PFSK-1 (cell line): ENCODE measurements at regions not wholly inside any gene's neighbourhood (a gene's known extent, or its start where the extent isn't known, plus 50 kb on each side); places are given as distances from the start of the nearest gene placed in this dataset.

Experiments
- FOXP2 ChIP-seq: optimal IDR thresholded peaks from 2 replicates; pipeline ENCODE3; 2011; ENCODE audit warnings: borderline replicate concordance, control low read depth, inconsistent platforms; ENCODE audit not compliant: insufficient read depth; ENCODE audit errors: extremely low read length, extremely low read depth
- POLR2AphosphoS5 ChIP-seq: IDR thresholded peaks from 2 replicates; pipeline ENCODE4 v1.6.1; 2012; ENCODE audit warnings: low read depth, mild to moderate bottlenecking, control low read depth, low read length, moderate library complexity
- SIN3A ChIP-seq: IDR thresholded peaks from 2 replicates; pipeline ENCODE4 v1.6.1; 2012; ENCODE audit warnings: mild to moderate bottlenecking, low read length, moderate library complexity, borderline replicate concordance; ENCODE audit not compliant: insufficient read depth
- TAF1 ChIP-seq: IDR thresholded peaks from 2 replicates; pipeline ENCODE4 v1.6.1; 2012; ENCODE audit warnings: low read length, control low read depth, borderline replicate concordance; ENCODE audit not compliant: insufficient read depth
- TF ChIP-seq, protein P1 (sequence below), 2 experiments: IDR thresholded peaks; 2 replicates each; pipeline versions ENCODE4 v1.6.1 to v1.8.0; 2011 to 2012; ENCODE audit warnings: low read depth in 2 of 2, low read length in 2 of 2, control low read depth in 1 of 2, inconsistent platforms in 1 of 2, mild to moderate bottlenecking in 1 of 2, moderate library complexity in 1 of 2; ENCODE audit not compliant: insufficient read depth in 1 of 2

DNA sequence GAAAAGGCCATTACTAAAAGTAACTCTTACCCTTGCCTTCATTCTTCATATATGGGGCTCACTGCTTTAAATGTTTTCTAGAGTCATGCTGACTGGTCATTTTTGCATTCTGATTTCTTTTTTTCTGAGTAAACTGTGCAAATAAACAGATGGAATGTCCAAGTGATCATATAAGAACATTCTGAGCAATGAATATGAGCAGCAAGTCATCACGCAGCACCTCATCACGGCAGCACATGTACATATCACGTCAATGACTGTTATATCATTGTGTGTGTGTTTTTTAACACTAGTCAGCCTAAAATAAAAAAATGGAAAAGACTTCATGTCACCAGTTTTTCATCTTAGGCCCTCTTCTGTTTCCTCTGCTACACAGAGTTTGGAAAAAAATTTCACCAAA, 490.0 kb upstream of the ZFHX3 start:
- TF ChIP-seq SIN3A (no peak), FOXP2 (no peak), TAF1 (no peak), POLR2AphosphoS5 (no peak)
- TF ChIP-seq, protein P1, sequence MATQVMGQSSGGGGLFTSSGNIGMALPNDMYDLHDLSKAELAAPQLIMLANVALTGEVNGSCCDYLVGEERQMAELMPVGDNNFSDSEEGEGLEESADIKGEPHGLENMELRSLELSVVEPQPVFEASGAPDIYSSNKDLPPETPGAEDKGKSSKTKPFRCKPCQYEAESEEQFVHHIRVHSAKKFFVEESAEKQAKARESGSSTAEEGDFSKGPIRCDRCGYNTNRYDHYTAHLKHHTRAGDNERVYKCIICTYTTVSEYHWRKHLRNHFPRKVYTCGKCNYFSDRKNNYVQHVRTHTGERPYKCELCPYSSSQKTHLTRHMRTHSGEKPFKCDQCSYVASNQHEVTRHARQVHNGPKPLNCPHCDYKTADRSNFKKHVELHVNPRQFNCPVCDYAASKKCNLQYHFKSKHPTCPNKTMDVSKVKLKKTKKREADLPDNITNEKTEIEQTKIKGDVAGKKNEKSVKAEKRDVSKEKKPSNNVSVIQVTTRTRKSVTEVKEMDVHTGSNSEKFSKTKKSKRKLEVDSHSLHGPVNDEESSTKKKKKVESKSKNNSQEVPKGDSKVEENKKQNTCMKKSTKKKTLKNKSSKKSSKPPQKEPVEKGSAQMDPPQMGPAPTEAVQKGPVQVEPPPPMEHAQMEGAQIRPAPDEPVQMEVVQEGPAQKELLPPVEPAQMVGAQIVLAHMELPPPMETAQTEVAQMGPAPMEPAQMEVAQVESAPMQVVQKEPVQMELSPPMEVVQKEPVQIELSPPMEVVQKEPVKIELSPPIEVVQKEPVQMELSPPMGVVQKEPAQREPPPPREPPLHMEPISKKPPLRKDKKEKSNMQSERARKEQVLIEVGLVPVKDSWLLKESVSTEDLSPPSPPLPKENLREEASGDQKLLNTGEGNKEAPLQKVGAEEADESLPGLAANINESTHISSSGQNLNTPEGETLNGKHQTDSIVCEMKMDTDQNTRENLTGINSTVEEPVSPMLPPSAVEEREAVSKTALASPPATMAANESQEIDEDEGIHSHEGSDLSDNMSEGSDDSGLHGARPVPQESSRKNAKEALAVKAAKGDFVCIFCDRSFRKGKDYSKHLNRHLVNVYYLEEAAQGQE (IDR thresholded peaks at IDR 0.05; ENCODE audit: insufficient read depth in 1 of 2, low read depth in 2 of 2, low read length in 2 of 2): no peak

DNA sequence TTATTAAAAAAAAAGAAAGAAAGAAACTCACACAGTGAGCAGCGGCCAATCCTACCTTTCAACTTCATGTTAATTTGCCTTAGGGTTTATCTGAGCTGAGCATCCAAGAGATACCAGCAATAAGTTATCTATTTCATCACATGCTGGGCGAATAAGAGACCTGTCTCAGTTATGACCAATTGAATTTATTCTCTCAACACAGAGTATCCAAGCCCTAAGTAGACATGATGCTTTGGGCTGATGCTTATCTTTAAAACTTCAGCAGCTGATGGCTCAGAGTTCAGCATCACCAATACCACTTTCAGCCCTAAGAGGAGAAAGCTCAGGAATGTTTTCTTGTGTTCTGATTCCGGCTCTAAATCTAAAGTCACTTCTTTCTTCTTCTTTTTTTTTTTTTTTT, 489.0 kb upstream of the ZFHX3 start:
- TF ChIP-seq FOXP2: no peak
- TF ChIP-seq, protein P1 (IDR thresholded peaks at IDR 0.05; ENCODE audit: insufficient read depth in 1 of 2, low read depth in 2 of 2, low read length in 2 of 2): no peak
- TF ChIP-seq POLR2AphosphoS5: no peak
- no peak for TF ChIP-seq TAF1
- no peak for TF ChIP-seq SIN3A

DNA sequence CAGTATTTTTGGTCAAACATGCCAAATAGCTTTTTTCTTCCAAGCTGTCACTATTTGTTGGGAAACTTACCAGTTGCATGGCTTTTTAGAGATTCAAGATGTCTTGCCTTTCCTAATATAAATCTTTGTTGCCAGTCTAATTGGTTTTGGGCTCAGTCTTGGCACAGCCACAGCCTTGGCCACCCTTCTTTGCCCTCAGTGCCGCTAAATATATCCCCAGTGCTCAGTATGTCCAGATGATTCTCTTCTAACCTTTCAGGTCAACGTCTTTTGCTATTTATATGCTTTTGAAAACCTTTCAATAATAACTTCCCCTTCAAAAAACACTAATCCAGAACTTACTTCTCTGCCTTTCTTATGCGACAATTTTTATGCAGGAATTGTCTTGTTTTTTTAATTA, 483.1 kb upstream of the ZFHX3 start:
- TF ChIP-seq, protein P1 (IDR thresholded peaks at IDR 0.05; ENCODE audit: insufficient read depth in 1 of 2, low read depth in 2 of 2, low read length in 2 of 2): no peak

DNA sequence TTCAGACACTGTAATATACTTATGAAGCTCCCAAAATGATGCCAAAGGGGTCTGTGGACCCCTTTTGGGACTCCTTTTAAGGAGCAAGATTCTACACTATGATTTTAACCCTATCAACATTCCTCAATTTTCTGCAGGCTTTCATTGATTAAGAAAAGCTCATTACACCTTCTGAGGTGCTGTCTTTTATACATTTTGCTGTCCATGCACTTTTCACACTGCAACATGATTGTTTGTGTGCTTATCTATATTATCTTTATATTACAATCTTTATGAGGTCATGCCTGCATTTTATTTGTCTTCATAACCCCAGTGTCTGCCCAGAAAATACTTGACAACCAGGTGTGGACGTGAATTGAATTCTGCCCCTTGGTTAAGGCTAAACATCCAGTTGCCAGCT, 482.6 kb upstream of the ZFHX3 start:
- TF ChIP-seq, protein P1 (IDR thresholded peaks at IDR 0.05; ENCODE audit: insufficient read depth in 1 of 2, low read depth in 2 of 2, low read length in 2 of 2): no peak
- no peak for TF ChIP-seq POLR2AphosphoS5
- no peak for TF ChIP-seq FOXP2
- no peak for TF ChIP-seq SIN3A
- TF ChIP-seq TAF1: no peak

DNA sequence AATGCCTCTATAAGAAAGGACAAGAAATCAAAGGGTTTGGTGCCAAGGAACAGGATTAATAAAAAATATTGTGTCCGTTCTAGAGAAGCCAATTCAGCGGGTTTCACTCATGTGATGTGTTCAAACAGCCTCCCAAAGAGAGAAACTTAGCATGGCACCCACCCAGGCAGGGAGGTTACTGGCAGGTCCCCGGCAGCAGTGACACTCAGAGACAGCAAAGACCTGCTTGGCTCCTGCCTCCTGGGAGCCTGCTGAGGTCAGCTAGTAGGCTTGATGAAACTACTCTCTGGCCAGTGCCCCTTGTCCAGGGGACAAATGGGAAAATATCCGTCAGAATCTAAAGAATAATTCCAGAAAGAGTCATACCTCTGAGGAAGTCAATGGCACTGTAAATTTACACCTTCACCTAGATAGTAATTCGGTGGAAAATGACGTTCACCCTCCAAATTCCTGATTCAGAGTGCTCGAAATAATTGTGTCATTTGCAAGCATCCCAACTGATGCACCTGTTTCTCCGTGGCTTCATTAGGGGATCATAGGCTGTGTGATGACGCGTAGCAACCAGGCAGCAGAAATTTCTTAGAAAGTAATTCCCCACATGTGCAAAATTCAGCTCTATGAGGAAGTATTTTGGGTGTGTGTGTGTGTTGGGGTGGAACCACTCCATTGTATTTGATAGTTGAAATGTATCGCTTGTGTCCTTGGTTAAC, 481.5 kb upstream of the ZFHX3 start:
- TF ChIP-seq POLR2AphosphoS5 (no peak), FOXP2 (no peak), TAF1 (no peak), SIN3A (no peak)
- TF ChIP-seq, protein P1 (IDR thresholded peaks at IDR 0.05; ENCODE audit: insufficient read depth in 1 of 2, low read depth in 2 of 2, low read length in 2 of 2): no peak
